Muscle of leg (tissue), 3 donors: ENCODE measurements at regions not wholly inside any gene's neighbourhood (a gene's known extent, or its start where the extent isn't known, plus 50 kb on each side); places are given as distances from the start of the nearest gene placed in this dataset.

Source experiments
- DNase-seq: peaks from one replicate; pipeline ENCODE4 v3.0.0; 2013
- H3K27ac ChIP-seq: one replicate; pipeline ENCODE4 v1.5.1; 2013; ENCODE audit warnings: mild to moderate bottlenecking, low read length, control low read depth
- H3K27me3 ChIP-seq: one replicate; pipeline ENCODE4 v1.6.1; 2013; ENCODE audit warnings: low read length; ENCODE audit not compliant: control insufficient read depth, insufficient read depth
- H3K36me3 ChIP-seq: one replicate; pipeline ENCODE4 v1.6.1; 2013; ENCODE audit warnings: low read length; ENCODE audit not compliant: control insufficient read depth, insufficient read depth
- H3K4me1 ChIP-seq: one replicate; pipeline ENCODE4 v1.6.1; 2013; ENCODE audit warnings: low read length; ENCODE audit not compliant: control insufficient read depth, insufficient read depth
- H3K4me3 ChIP-seq: one replicate; pipeline ENCODE4 v1.5.1; 2013; ENCODE audit warnings: low read length, control low read depth
- H3K9me3 ChIP-seq: replicated peaks from 2 replicates; pipeline ENCODE4 v1.6.1; 2013; ENCODE audit warnings: low read depth, low read length; ENCODE audit not compliant: control insufficient read depth
- WGBS: methylation state at CpG from one replicate; pipeline ENCODE4 v1.1.5; 2013; ENCODE audit warnings: missing lambda C conversion rate; ENCODE audit not compliant: insufficient coverage; 5-methylcytosine and 5-hydroxymethylcytosine counted together

GRCh38 chr22:49328630-49329405 lies 498.9 kb downstream of the BRD1 start:
- peaks cover 4% of the 10 kb centered on the region for H3K9me3 ChIP-seq
- no peak overlapping the region for H3K27ac ChIP-seq
- H3K36me3 ChIP-seq, result no peaks in the 10 kb centered on the region
- DNase-seq, result no peak
- 87% methylated on average over 3 of the region's 8 CpGs for WGBS
- H3K27me3 ChIP-seq, result peaks cover 7% of the 10 kb centered on the region
- H3K4me3 ChIP-seq, result no peak overlapping the region
- H3K4me1 ChIP-seq, result no peaks in the 10 kb centered on the region

GRCh38 chr22:49328118-49328475 lies 499.6 kb downstream of the BRD1 start:
- Histone ChIP-seq H3K27ac (no peak overlapping the region), H3K36me3 (no peaks in the 10 kb centered on the region), H3K27me3 (peaks cover 7% of the 10 kb centered on the region), H3K4me1 (no peaks in the 10 kb centered on the region), H3K4me3 (no peak overlapping the region), H3K9me3 (peaks cover 4% of the 10 kb centered on the region)
- no peak for DNase-seq
- 89% methylated on average over 6 of the region's 6 CpGs for WGBS

- Histone ChIP-seq H3K27me3 (peaks cover 4% of the 10 kb centered on the region), H3K9me3 (peaks cover 4% of the 10 kb centered on the region), H3K36me3 (no peaks in the 10 kb centered on the region), H3K4me1 (no peaks in the 10 kb centered on the region), H3K4me3 (no peak overlapping the region), H3K27ac (no peak overlapping the region)
- WGBS, result 61% methylated on average over 7 of the region's 9 CpGs
- no peak for DNase-seq
Observed at GRCh38 chr22:49327411-49328117, 500.1 kb downstream of the BRD1 start.

- Histone ChIP-seq H3K27ac (no peak overlapping the region), H3K4me3 (no peak overlapping the region), H3K4me1 (no peaks in the 10 kb centered on the region), H3K36me3 (no peaks in the 10 kb centered on the region), H3K27me3 (peaks cover 8% of the 10 kb centered on the region), H3K9me3 (peaks cover 4% of the 10 kb centered on the region)
- WGBS, result no CpG with 5 or more reads among the region's 5 CpGs
- no peak for DNase-seq
Observed at GRCh38 chr22:49326558-49326957, 501.1 kb downstream of the BRD1 start.

GRCh38 chr22:49325531-49326395 lies 501.9 kb downstream of the BRD1 start:
- Histone ChIP-seq H3K4me1 (no peaks in the 10 kb centered on the region), H3K36me3 (no peaks in the 10 kb centered on the region), H3K27me3 (peaks cover 15% of the 10 kb centered on the region), H3K4me3 (no peak overlapping the region), H3K27ac (no peak overlapping the region), H3K9me3 (peaks cover 4% of the 10 kb centered on the region)
- WGBS, result 77% methylated on average over 25 of the region's 25 CpGs
- no peak for DNase-seq

- DNase-seq, result no peak
- H3K27ac ChIP-seq, result no peak overlapping the region
- peaks cover 16% of the 10 kb centered on the region for H3K27me3 ChIP-seq
- H3K4me3 ChIP-seq, result no peak overlapping the region
- H3K36me3 ChIP-seq, result no peaks in the 10 kb centered on the region
- H3K9me3 ChIP-seq, result peaks cover 4% of the 10 kb centered on the region
- WGBS, result 84% methylated on average over 22 of the region's 29 CpGs
- H3K4me1 ChIP-seq, result no peaks in the 10 kb centered on the region
Observed at GRCh38 chr22:49324527-49325491, 502.9 kb downstream of the BRD1 start.

- H3K4me3 ChIP-seq, result no peak overlapping the region
- no peaks in the 10 kb centered on the region for H3K36me3 ChIP-seq
- peaks cover 4% of the 10 kb centered on the region for H3K9me3 ChIP-seq
- no peaks in the 10 kb centered on the region for H3K4me1 ChIP-seq
- peaks cover 16% of the 10 kb centered on the region for H3K27me3 ChIP-seq
- H3K27ac ChIP-seq, result no peak overlapping the region
- 73% methylated on average over 18 of the region's 20 CpGs for WGBS
- no peak for DNase-seq
Observed at GRCh38 chr22:49323751-49324415, 503.8 kb downstream of the BRD1 start.

GRCh38 chr22:49322861-49323622 lies 504.6 kb downstream of the BRD1 start:
- Histone ChIP-seq H3K27ac (no peak overlapping the region), H3K4me1 (no peaks in the 10 kb centered on the region), H3K36me3 (no peaks in the 10 kb centered on the region), H3K27me3 (peaks cover 16% of the 10 kb centered on the region), H3K4me3 (no peak overlapping the region), H3K9me3 (peaks cover 4% of the 10 kb centered on the region)
- DNase-seq, result no peak
- WGBS, result 72% methylated on average over 11 of the region's 11 CpGs
